Hepatocyte (in vitro differentiated cells): ENCODE measurements at regions not wholly inside any gene's neighbourhood (a gene's known extent, or its start where the extent isn't known, plus 50 kb on each side); places are given as distances from the start of the nearest gene placed in this dataset.

ENCODE experiments used
- CTCF ChIP-seq: fragments of 200-600 bp; sonication (generic); IDR thresholded peaks from 2 replicates; pipeline ENCODE4 v1.5.1; 2016; ENCODE audit warnings: antibody characterized with exemption, mild to moderate bottlenecking; ENCODE audit not compliant: poor library complexity
- EZH2 ChIP-seq: fragments of 200-600 bp; sonication (generic); IDR thresholded peaks from 2 replicates; pipeline ENCODE4 v1.6.1; 2016; ENCODE audit warnings: antibody characterized with exemption, mild to moderate bottlenecking, borderline replicate concordance
- EZH2phosphoT487 ChIP-seq: fragments of 200-600 bp; sonication (generic); IDR thresholded peaks from one replicate; pipeline ENCODE4 v1.6.1; 2018; ENCODE audit warnings: antibody characterized with exemption, mild to moderate bottlenecking, low read depth, moderate library complexity; ENCODE audit not compliant: unreplicated experiment, severe bottlenecking

GRCh38 chr5:125189531-125189941 is 443.1 kb upstream of the ZNF608 start:
- TF ChIP-seq EZH2 (no peak), CTCF (no peak), EZH2phosphoT487 (no peak)
